GM19025 (cell line): ENCODE measurements at regions not wholly inside any gene's neighbourhood (a gene's known extent, or its start where the extent isn't known, plus 50 kb on each side); places are given as distances from the start of the nearest gene placed in this dataset.
"Not testable (repeated sequence)": the region's sequence is repeated elsewhere in the genome, so short reads cannot be mapped to it uniquely, and the experiment has no call there.

Source experiments
- ATAC-seq: cut with Tn5 transposase; IDR thresholded peaks from one replicate; pipeline ENCODE4 v1.9.1; 2021; ENCODE audit warnings: mild to moderate bottlenecking, low read depth, moderate library complexity; ENCODE audit not compliant: unreplicated experiment

GRCh38 chr5:155807884-155808576 is 518.9 kb upstream of the SGCD start:
- ATAC-seq, result no peak

- no peak for ATAC-seq
Observed at GRCh38 chr5:155815248-155815647, 511.7 kb upstream of the SGCD start.

- ATAC-seq, result no peak
Observed at GRCh38 chr5:155822177-155822576, 504.8 kb upstream of the SGCD start.

- ATAC-seq, result no peak
Observed at GRCh38 chr5:155826611-155827507, 500.1 kb upstream of the SGCD start.

GRCh38 chr5:155827508-155827815 is 499.5 kb upstream of the SGCD start:
- ATAC-seq, result not testable (repeated sequence)

- peak; percentile 74 for ATAC-seq
Observed at GRCh38 chr5:155827949-155828348, 499.0 kb upstream of the SGCD start.

GRCh38 chr5:155831491-155831890 is 495.5 kb upstream of the SGCD start:
- no peak for ATAC-seq

GRCh38 chr5:155833287-155833686 is 493.7 kb upstream of the SGCD start:
- ATAC-seq, result no peak

GRCh38 chr5:155834271-155834975 is 492.5 kb upstream of the SGCD start:
- ATAC-seq, result no peak

- no peak for ATAC-seq
Observed at GRCh38 chr5:155836089-155836803, 490.7 kb upstream of the SGCD start.

- ATAC-seq, result no peak
Observed at GRCh38 chr5:155838394-155838793, 488.6 kb upstream of the SGCD start.

GRCh38 chr5:155839251-155840037 is 487.5 kb upstream of the SGCD start:
- ATAC-seq, result no peak

- no peak for ATAC-seq
Observed at GRCh38 chr5:155844542-155844941, 482.4 kb upstream of the SGCD start.

GRCh38 chr5:155850370-155850769 is 476.6 kb upstream of the SGCD start:
- no peak for ATAC-seq

- no peak for ATAC-seq
Observed at GRCh38 chr5:155866971-155867370, 460.0 kb upstream of the SGCD start.

- ATAC-seq, result no peak
Observed at GRCh38 chr5:155867522-155868088, 459.4 kb upstream of the SGCD start.

GRCh38 chr5:155870636-155871035 is 456.3 kb upstream of the SGCD start:
- no peak for ATAC-seq

GRCh38 chr5:155871623-155872022 is 455.3 kb upstream of the SGCD start:
- no peak for ATAC-seq

- ATAC-seq, result no peak
Observed at GRCh38 chr5:155872629-155873220, 454.2 kb upstream of the SGCD start.
